ENCODE measurements at regions not wholly inside any gene's neighbourhood (a gene's known extent, or its start where the extent isn't known, plus 50 kb on each side); places are given as distances from the start of the nearest gene placed in this dataset.

DNA sequence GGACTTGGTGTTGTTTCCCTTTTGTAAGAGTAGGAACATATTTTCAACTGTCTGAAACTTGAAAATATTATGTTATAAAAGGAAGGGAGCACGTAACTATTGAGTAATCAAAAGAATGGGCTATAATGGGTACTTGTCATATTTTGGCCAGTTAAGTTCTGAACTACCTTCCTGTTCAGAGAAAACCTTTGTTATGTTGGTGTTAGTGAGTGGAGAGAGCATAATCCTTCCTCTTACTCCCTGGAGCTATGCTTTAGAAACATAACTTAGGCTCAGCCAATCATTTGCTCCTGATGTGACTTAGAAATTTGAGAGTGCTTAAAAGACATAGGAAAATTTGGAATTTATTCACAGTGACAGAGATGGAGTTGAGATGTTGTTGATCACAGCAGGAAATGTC is 482.5 kb upstream of the SPRY2 start:
- no peak for ATAC-seq
- 5% methylated on average over 1 of the region's 1 CpG for WGBS (ENCODE audit: missing lambda C conversion rate)
- TF ChIP-seq, protein P1, sequence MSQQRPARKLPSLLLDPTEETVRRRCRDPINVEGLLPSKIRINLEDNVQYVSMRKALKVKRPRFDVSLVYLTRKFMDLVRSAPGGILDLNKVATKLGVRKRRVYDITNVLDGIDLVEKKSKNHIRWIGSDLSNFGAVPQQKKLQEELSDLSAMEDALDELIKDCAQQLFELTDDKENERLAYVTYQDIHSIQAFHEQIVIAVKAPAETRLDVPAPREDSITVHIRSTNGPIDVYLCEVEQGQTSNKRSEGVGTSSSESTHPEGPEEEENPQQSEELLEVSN (IDR thresholded peaks at IDR 0.05; ENCODE audit: borderline replicate concordance, low read depth), result no peak
- TF ChIP-seq EP300 (IDR thresholded peaks at IDR 0.05) (no peak), JUN (IDR thresholded peaks at IDR 0.05) (no peak), HOXB13 (CRISPR knock-in tag; IDR thresholded peaks at IDR 0.05; ENCODE audit: low read depth) (no peak), CHD2 (IDR thresholded peaks at IDR 0.05; ENCODE audit: low read length, partially characterized antibody) (no peak), KDM5A (IDR thresholded peaks at IDR 0.05) (no peak), CBX8 (IDR thresholded peaks at IDR 0.05) (no peak), HOXB5 (CRISPR knock-in tag; IDR thresholded peaks at IDR 0.05) (no peak), EHMT2 (IDR thresholded peaks at IDR 0.05; ENCODE audit: low read depth) (no peak), JUNB (IDR thresholded peaks at IDR 0.05) (no peak), MAFK (IDR thresholded peaks at IDR 0.05; ENCODE audit: partially characterized antibody) (no peak), ZC3H11A (IDR thresholded peaks at IDR 0.05) (no peak), RARB (CRISPR knock-in tag; IDR thresholded peaks at IDR 0.05) (no peak), RAD21 (conservative IDR thresholded peaks at IDR 0.05 in 1 of 2, IDR thresholded peaks at IDR 0.05 in 1 of 2) (no peak), FOSL2 (IDR thresholded peaks at IDR 0.05) (no peak), FOSL2 (CRISPR knock-in tag; IDR thresholded peaks at IDR 0.05) (no peak)
- TF ChIP-seq, protein P2, sequence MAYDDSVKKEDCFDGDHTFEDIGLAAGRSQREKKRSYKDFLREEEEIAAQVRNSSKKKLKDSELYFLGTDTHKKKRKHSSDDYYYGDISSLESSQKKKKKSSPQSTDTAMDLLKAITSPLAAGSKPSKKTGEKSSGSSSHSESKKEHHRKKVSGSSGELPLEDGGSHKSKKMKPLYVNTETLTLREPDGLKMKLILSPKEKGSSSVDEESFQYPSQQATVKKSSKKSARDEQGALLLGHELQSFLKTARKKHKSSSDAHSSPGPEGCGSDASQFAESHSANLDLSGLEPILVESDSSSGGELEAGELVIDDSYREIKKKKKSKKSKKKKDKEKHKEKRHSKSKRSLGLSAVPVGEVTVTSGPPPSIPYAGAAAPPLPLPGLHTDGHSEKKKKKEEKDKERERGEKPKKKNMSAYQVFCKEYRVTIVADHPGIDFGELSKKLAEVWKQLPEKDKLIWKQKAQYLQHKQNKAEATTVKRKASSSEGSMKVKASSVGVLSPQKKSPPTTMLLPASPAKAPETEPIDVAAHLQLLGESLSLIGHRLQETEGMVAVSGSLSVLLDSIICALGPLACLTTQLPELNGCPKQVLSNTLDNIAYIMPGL (CRISPR knock-in tag; IDR thresholded peaks at IDR 0.05; ENCODE audit: borderline replicate concordance), result no peak
- TF ChIP-seq, protein P3, sequence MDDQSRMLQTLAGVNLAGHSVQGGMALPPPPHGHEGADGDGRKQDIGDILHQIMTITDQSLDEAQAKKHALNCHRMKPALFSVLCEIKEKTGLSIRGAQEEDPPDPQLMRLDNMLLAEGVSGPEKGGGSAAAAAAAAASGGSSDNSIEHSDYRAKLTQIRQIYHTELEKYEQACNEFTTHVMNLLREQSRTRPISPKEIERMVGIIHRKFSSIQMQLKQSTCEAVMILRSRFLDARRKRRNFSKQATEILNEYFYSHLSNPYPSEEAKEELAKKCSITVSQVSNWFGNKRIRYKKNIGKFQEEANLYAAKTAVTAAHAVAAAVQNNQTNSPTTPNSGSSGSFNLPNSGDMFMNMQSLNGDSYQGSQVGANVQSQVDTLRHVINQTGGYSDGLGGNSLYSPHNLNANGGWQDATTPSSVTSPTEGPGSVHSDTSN (IDR thresholded peaks at IDR 0.05), result no peak
- no peaks in the 10 kb centered on the region for H3K4me1 ChIP-seq
- H3K27ac ChIP-seq, result no peak overlapping the region
- no peak overlapping the region for H3K4me2 ChIP-seq
- no peaks in the 10 kb centered on the region for H3K9me3 ChIP-seq
- POLR2A ChIA-PET, result no interaction called here
- FAIRE-seq, result no peak
- H3K4me3 ChIP-seq, result no peak overlapping the region
- DNase-seq (ENCODE audit: low read depth in 1 of 2, low spot score in 1 of 2), result no peak
- CTCF ChIA-PET, result no interaction called here

DNA sequence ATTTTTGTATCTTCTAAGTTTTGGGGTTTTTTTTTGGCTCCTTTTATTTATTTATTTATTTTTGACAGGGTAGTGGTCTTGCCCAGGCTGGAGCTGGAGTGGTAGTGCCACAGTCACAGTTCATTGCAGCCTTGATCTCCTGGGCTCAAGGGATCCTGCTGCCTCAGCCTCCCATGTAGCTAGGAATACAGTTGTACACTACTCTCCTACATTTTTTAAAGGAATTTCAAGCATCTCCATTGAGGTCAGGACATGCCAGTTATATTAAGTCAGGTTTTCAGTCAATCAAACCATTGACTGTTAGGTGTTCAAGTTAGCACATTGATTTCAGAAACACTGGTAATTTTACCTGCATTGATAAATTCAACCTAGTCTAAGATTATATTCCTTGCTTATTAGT is 480.5 kb upstream of the SPRY2 start:
- Histone ChIP-seq H3K4me3 (no peak overlapping the region), H3K4me2 (no peak overlapping the region), H3K9me3 (no peaks in the 10 kb centered on the region), H3K27ac (no peak overlapping the region), H3K4me1 (no peaks in the 10 kb centered on the region)
- no peak for ATAC-seq
- POLR2A ChIA-PET, result no interaction called here
- FAIRE-seq, result no peak
- CTCF ChIA-PET, result no interaction called here
- no peak for TF ChIP-seq CHD4 (IDR thresholded peaks at IDR 0.05; ENCODE audit: borderline replicate concordance)
- no peak for TF ChIP-seq HOXB5 (CRISPR knock-in tag; IDR thresholded peaks at IDR 0.05)
- no peak for TF ChIP-seq ZC3H11A (IDR thresholded peaks at IDR 0.05)
- TF ChIP-seq MAZ (IDR thresholded peaks at IDR 0.05; ENCODE audit: borderline replicate concordance, low read depth, low read length), result no peak
- no peak for TF ChIP-seq CHD2 (IDR thresholded peaks at IDR 0.05; ENCODE audit: low read length, partially characterized antibody)
- no peak for TF ChIP-seq HOXB13 (CRISPR knock-in tag; IDR thresholded peaks at IDR 0.05; ENCODE audit: low read depth)
- TF ChIP-seq NFE2L2 (conservative IDR thresholded peaks at IDR 0.05; ENCODE audit: low read length), result no peak
- no peak for TF ChIP-seq RNF2 (IDR thresholded peaks at IDR 0.05; ENCODE audit: borderline replicate concordance, low read depth)
- no peak for TF ChIP-seq FOSB (CRISPR knock-in tag; IDR thresholded peaks at IDR 0.05)
- TF ChIP-seq, protein P4, sequence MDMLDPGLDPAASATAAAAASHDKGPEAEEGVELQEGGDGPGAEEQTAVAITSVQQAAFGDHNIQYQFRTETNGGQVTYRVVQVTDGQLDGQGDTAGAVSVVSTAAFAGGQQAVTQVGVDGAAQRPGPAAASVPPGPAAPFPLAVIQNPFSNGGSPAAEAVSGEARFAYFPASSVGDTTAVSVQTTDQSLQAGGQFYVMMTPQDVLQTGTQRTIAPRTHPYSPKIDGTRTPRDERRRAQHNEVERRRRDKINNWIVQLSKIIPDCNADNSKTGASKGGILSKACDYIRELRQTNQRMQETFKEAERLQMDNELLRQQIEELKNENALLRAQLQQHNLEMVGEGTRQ (IDR thresholded peaks at IDR 0.05), result no peak
- TF ChIP-seq GATA3 (IDR thresholded peaks at IDR 0.05; ENCODE audit: borderline replicate concordance), result no peak
- TF ChIP-seq JUN (IDR thresholded peaks at IDR 0.05), result no peak
- no peak for TF ChIP-seq ZSCAN20 (CRISPR knock-in tag; IDR thresholded peaks at IDR 0.05)
- no peak for DNase-seq (ENCODE audit: low read depth in 1 of 2, low spot score in 1 of 2)

Measured in A549 (cell line).